GM23338 (cell line): ENCODE measurements at regions not wholly inside any gene's neighbourhood (a gene's known extent, or its start where the extent isn't known, plus 50 kb on each side); places are given as distances from the start of the nearest gene placed in this dataset. TPM values are rescaled to one million over a fixed set of nuclear protein-coding genes. Genes with fewer than 3 reads are reported as not detected.

Source experiments
- ATAC-seq: fragments of 200-7000 bp; cut with Tn5 transposase; 3 replicates; pipeline ENCODE4 v1.9.1; 2020
- DNase-seq: peaks from one replicate; pipeline ENCODE4 v3.0.0-alpha.2; 2015; ENCODE audit warnings: low spot score
- H2AFZ ChIP-seq: fragments of 200-600 bp; sonication (generic); 2 replicates; pipeline ENCODE4 v1.8.0; 2016; ENCODE audit warnings: antibody characterized with exemption, mild to moderate bottlenecking, moderate library complexity
- H3F3A ChIP-seq: fragments of 200-600 bp; sonication (generic); replicated peaks from 2 replicates; pipeline ENCODE4 v1.8.0; 2017; ENCODE audit warnings: antibody characterized with exemption, mixed run types, low read depth
- H3K27ac ChIP-seq: fragments of 200-600 bp; sonication (generic); 2 replicates; pipeline ENCODE4 v1.6.1; 2016; ENCODE audit warnings: low read depth
- H3K27me3 ChIP-seq: fragments of 200-600 bp; sonication (generic); 2 replicates; pipeline ENCODE4 v1.8.0; 2016; ENCODE audit warnings: mild to moderate bottlenecking, mixed run types, moderate library complexity; ENCODE audit not compliant: insufficient read depth
- H3K36me3 ChIP-seq: fragments of 200-600 bp; sonication (generic); 2 replicates; pipeline ENCODE4 v1.8.0; 2016; ENCODE audit warnings: mild to moderate bottlenecking; ENCODE audit not compliant: insufficient read depth
- H3K4me1 ChIP-seq: fragments of 200-600 bp; sonication (generic); 2 replicates; pipeline ENCODE4 v1.8.0; 2016; ENCODE audit warnings: mild to moderate bottlenecking, moderate library complexity; ENCODE audit not compliant: insufficient read depth
- H3K4me2 ChIP-seq: fragments of 200-600 bp; sonication (generic); 2 replicates; pipeline ENCODE4 v1.7.1; 2017; ENCODE audit warnings: mixed run types
- H3K4me3 ChIP-seq: fragments of 200-600 bp; sonication (generic); 2 replicates; pipeline ENCODE4 v1.6.1; 2016; ENCODE audit warnings: mixed run types
- H3K79me2 ChIP-seq: fragments of 200-600 bp; sonication (generic); replicated peaks from 2 replicates; pipeline ENCODE4 v1.8.0; 2017; ENCODE audit warnings: mild to moderate bottlenecking; ENCODE audit not compliant: insufficient read depth
- H3K9me2 ChIP-seq: fragments of 200-600 bp; sonication (generic); 2 replicates; pipeline ENCODE4 v1.8.0; 2017; ENCODE audit not compliant: insufficient read depth
- H4K20me1 ChIP-seq: fragments of 200-600 bp; sonication (generic); replicated peaks from 2 replicates; pipeline ENCODE4 v1.8.0; 2017; ENCODE audit warnings: mild to moderate bottlenecking; ENCODE audit not compliant: insufficient read depth
- H3K27ac Mint-ChIP-seq: 2 replicates; pipeline ENCODE4 v1.8.0; 2020; ENCODE audit warnings: inconsistent platforms, mild to moderate bottlenecking, moderate library complexity, mixed read lengths
- H3K27me3 Mint-ChIP-seq: 3 replicates; pipeline ENCODE4 v1.8.0; 2022; ENCODE audit warnings: low read depth, mild to moderate bottlenecking, moderate library complexity, mixed read lengths, inconsistent platforms; ENCODE audit not compliant: insufficient read depth, poor library complexity
- H3K36me3 Mint-ChIP-seq: 3 replicates; pipeline ENCODE4 v1.8.0; 2021; ENCODE audit warnings: low read depth, mild to moderate bottlenecking, inconsistent platforms, moderate library complexity, mixed read lengths
- H3K4me1 Mint-ChIP-seq: 3 replicates; pipeline ENCODE4 v1.8.0; 2020; ENCODE audit warnings: mild to moderate bottlenecking, inconsistent platforms, mixed read lengths
- H3K4me3 Mint-ChIP-seq: 3 replicates; pipeline ENCODE4 v1.8.0; 2021; ENCODE audit warnings: moderate library complexity, mild to moderate bottlenecking, inconsistent platforms, mixed read lengths
- H3K9me3 Mint-ChIP-seq: 3 replicates; pipeline ENCODE4 v1.8.0; 2020; ENCODE audit warnings: moderate library complexity, mild to moderate bottlenecking, inconsistent platforms, mixed read lengths
- CTCF ChIP-seq, 2 experiments: fragments of 200-600 bp in 1 of 2; sonication (generic) in 1 of 2; conservative IDR thresholded peaks; 2 replicates each; pipeline versions ENCODE4 v1.5.1 to v1.6.1; 2016 to 2017; ENCODE audit warnings: antibody characterized with exemption in 2 of 2, low read depth in 2 of 2, mild to moderate bottlenecking in 2 of 2, moderate library complexity in 1 of 2
- ETS1 ChIP-seq: IDR thresholded peaks from 2 replicates; pipeline ENCODE4 v1.6.1; 2016; ENCODE audit warnings: antibody characterized with exemption
- EZH2 ChIP-seq: fragments of 200-600 bp; sonication (generic); IDR thresholded peaks from one replicate; pipeline ENCODE4 v1.8.0; 2017; ENCODE audit warnings: antibody characterized with exemption, mild to moderate bottlenecking, low read depth; ENCODE audit not compliant: unreplicated experiment
- NANOG ChIP-seq: IDR thresholded peaks from 2 replicates; pipeline ENCODE4 v1.6.1; 2016; ENCODE audit warnings: antibody characterized with exemption, borderline replicate concordance
- POLR2AphosphoS5 ChIP-seq: IDR thresholded peaks from 2 replicates; pipeline ENCODE4 v1.6.1; 2016; ENCODE audit warnings: antibody characterized with exemption, low read depth
- STAT1 ChIP-seq: IDR thresholded peaks from one replicate; pipeline ENCODE4 v1.6.1; 2016; ENCODE audit warnings: antibody characterized with exemption; ENCODE audit not compliant: unreplicated experiment
- ZNF114 ChIP-seq: fragments of 250-450 bp; sonication (Bioruptor Pico); IDR thresholded peaks from 2 replicates; pipeline ENCODE4 v1.5.0; 2020; ENCODE audit warnings: mild to moderate bottlenecking, moderate library complexity
- ZNF462 ChIP-seq: fragments of 250-450 bp; sonication (Bioruptor Pico); IDR thresholded peaks from 2 replicates; pipeline ENCODE4 v1.5.0; 2020; ENCODE audit warnings: mild to moderate bottlenecking, moderate library complexity
- small RNA-seq: library from RNA; depleted of rRNA; stranded (forward); fragments of <200 nt; gene quantifications from one replicate; pipeline ENCODE3, GENCODE V24; 2014; ENCODE audit warnings: low replicate concordance

GRCh38 chr15:77682564-77682963 lies 49.9 kb upstream of the LINGO1 start:
- TF ChIP-seq ZNF462 (CRISPR knock-in tag) (no peak), EZH2 (no peak), STAT1 (no peak), ZNF114 (CRISPR knock-in tag) (no peak), CTCF (conservative IDR thresholded peaks at IDR 0.05; ENCODE audit: low read depth in 2 of 2) (no peak), ETS1 (no peak), NANOG (no peak), POLR2AphosphoS5 (no peak)

More at GRCh38 chr15:77682564-77682963, 49.9 kb upstream of the LINGO1 start:
- H3K4me3 ChIP-seq, result no peak overlapping the region
- no peak overlapping the region for H3K27ac ChIP-seq
- Mint-ChIP-seq H3K36me3 (no peaks in the 10 kb centered on the region), H3K27me3 (peaks cover 12% of the 10 kb centered on the region), H3K27ac (no peak overlapping the region), H3K9me3 (peaks cover 3% of the 10 kb centered on the region; the same call in 1 of the 3 replicates), H3K4me3 (no peak overlapping the region), H3K4me1 (peaks cover 5% of the 10 kb centered on the region; the same call in 1 of the 3 replicates)
- no peak for DNase-seq
- H3K4me2 ChIP-seq, result no peak overlapping the region
- H3K79me2 ChIP-seq, result no peaks in the 10 kb centered on the region
- no peaks in the 10 kb centered on the region for H4K20me1 ChIP-seq
- no peaks in the 10 kb centered on the region for H3F3A ChIP-seq
- no peaks in the 10 kb centered on the region for H3K9me2 ChIP-seq
- no peaks in the 10 kb centered on the region for H3K27me3 ChIP-seq
- no peaks in the 10 kb centered on the region for H3K36me3 ChIP-seq
- no peak overlapping the region for H2AFZ ChIP-seq
- no peaks in the 10 kb centered on the region for H3K4me1 ChIP-seq
- no peak for ATAC-seq

Small RNAs in the stretch of these regions (small RNA-seq; reads per million reads assigned to genes)
- not detected for gene RN7SL214P
